Testis (tissue), 2 donors: ENCODE measurements at regions not wholly inside any gene's neighbourhood (a gene's known extent, or its start where the extent isn't known, plus 50 kb on each side); places are given as distances from the start of the nearest gene placed in this dataset.

Experiments used
- DNase-seq: peaks from one replicate; pipeline ENCODE4 v3.0.0-alpha.2; 2019
- H3K27ac ChIP-seq, 2 donors: fragments of 200-600 bp; sonication (generic); one replicate each; pipeline ENCODE4 v1.5.1; 2019
- H3K27me3 ChIP-seq: fragments of 200-600 bp; sonication (generic); one replicate; pipeline ENCODE4 v1.5.1; 2019
- H3K36me3 ChIP-seq: fragments of 200-600 bp; sonication (generic); one replicate; pipeline ENCODE4 v1.5.1; 2017; ENCODE audit warnings: low read depth; ENCODE audit errors: missing control alignments
- H3K4me1 ChIP-seq: fragments of 200-600 bp; sonication (generic); one replicate; pipeline ENCODE4 v1.5.1; 2019
- H3K4me3 ChIP-seq, 2 donors: fragments of 200-600 bp; sonication (generic); one replicate each; pipeline ENCODE4 v1.5.1; 2017 to 2019
- H3K9me3 ChIP-seq: fragments of 200-600 bp; sonication (generic); one replicate; pipeline ENCODE4 v1.5.1; 2017
- POLR2A ChIP-seq: fragments of 450-650 bp; IDR thresholded peaks from one replicate; pipeline ENCODE4 v1.6.1; 2017; ENCODE audit warnings: antibody characterized with exemption, mild to moderate bottlenecking, moderate library complexity
- WGBS, 2 donors: methylation state at CpG; one replicate each; pipeline ENCODE4 v1.1.5; 2018; 5-methylcytosine and 5-hydroxymethylcytosine counted together
- intact Hi-C: fragments of 100-400 bp; cut with DNase I; formaldehyde crosslinking; loops from one replicate; pipeline ENCODE4 v1.15.1; 2023; ENCODE audit warnings: low total_unique reads
- TF ChIP-seq, protein P1 (sequence below), 3 experiments: fragments of 450-650 bp in 2 of 3; fragments of 200-600 bp in 1 of 3; sonication (generic) in 1 of 3; IDR thresholded peaks; one replicate each; pipeline ENCODE4 v1.5.1; 2016 to 2019; ENCODE audit warnings: antibody characterized with exemption in 3 of 3, mild to moderate bottlenecking in 2 of 3, moderate library complexity in 1 of 3

DNA sequence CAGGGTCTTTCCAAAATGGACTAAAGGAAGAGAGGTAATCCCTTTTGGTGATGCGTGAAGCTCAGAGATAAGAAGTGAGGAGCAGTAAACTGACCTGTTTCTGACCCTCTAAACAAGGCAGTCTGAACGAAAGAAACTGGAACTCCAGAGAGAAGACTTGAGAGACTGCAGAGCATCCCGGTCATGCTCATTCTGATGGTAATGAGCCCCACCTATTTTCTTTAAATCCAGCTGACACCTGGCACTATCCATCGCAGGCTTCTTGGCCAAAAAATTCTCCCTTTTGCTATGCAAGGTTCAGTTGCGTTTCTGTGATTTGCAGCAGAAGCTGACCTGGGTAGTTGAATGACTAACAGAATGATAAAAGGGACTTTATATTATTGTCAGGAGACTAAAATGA, 105.9 kb upstream of the KCNK2 start:
- TF ChIP-seq, protein P1, sequence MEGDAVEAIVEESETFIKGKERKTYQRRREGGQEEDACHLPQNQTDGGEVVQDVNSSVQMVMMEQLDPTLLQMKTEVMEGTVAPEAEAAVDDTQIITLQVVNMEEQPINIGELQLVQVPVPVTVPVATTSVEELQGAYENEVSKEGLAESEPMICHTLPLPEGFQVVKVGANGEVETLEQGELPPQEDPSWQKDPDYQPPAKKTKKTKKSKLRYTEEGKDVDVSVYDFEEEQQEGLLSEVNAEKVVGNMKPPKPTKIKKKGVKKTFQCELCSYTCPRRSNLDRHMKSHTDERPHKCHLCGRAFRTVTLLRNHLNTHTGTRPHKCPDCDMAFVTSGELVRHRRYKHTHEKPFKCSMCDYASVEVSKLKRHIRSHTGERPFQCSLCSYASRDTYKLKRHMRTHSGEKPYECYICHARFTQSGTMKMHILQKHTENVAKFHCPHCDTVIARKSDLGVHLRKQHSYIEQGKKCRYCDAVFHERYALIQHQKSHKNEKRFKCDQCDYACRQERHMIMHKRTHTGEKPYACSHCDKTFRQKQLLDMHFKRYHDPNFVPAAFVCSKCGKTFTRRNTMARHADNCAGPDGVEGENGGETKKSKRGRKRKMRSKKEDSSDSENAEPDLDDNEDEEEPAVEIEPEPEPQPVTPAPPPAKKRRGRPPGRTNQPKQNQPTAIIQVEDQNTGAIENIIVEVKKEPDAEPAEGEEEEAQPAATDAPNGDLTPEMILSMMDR (IDR thresholded peaks at IDR 0.05): no peak
- no peaks in the 10 kb centered on the region for H3K9me3 ChIP-seq
- intact Hi-C loops: no loop called here
- H3K4me3 ChIP-seq: no peak overlapping the region
- no peak for DNase-seq
- WGBS, 2 donors: 42 to 46% methylated on average over 5 of the region's 5 CpGs
- no peaks in the 10 kb centered on the region for H3K4me1 ChIP-seq
- H3K27ac ChIP-seq: no peak overlapping the region
- H3K27me3 ChIP-seq: no peaks in the 10 kb centered on the region
- H3K36me3 ChIP-seq: no peaks in the 10 kb centered on the region

GRCh38 chr1:214977110-214977509, 105.4 kb upstream of the KCNK2 start:
- no peak overlapping the region for H3K27ac ChIP-seq

DNA sequence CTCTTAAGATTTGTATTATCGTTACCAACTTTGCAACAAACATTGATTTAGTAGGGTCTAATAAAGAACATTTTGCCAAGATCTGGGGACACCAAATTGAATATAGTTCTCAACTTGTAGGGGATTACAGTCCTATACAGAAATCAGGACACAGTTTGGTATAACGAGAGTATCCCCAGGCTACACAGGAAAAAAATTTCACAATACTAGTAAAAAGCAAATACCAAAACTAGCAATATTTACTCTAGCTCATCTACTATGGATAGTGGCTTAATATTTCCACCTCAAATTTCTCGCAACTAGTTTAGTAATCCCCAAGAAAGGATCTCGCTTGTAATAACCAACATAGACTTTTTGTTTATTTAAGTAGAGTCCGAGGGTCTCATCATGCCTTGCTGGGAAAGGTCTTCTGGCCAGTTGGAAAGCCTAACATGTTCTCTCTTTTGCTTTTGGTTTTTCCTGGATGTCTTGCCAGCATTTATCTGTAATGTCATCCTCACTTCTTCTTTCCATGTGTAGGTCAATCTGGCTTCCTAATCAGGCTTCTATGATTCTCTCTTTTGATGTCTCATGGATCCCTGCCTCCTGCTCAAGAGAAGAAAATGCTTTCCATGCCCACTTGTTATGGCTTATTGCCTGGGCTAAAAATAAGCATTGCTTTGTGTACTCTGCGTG, 104.7 kb upstream of the KCNK2 start:
- DNase-seq: no peak
- Histone ChIP-seq H3K4me1 (no peaks in the 10 kb centered on the region), H3K36me3 (no peaks in the 10 kb centered on the region), H3K27ac (no peak overlapping the region), H3K4me3 (no peak overlapping the region), H3K27me3 (no peaks in the 10 kb centered on the region), H3K9me3 (no peaks in the 10 kb centered on the region)
- intact Hi-C loops: no loop called here
- WGBS, 2 donors: 70 to 83% methylated on average over 6 of the region's 6 CpGs
- TF ChIP-seq POLR2A: no peak
- TF ChIP-seq, protein P1 (IDR thresholded peaks at IDR 0.05): no peak

More at GRCh38 chr1:214977110-214977509, 105.4 kb upstream of the KCNK2 start:
- Histone ChIP-seq H3K36me3 (no peaks in the 10 kb centered on the region), H3K4me1 (no peaks in the 10 kb centered on the region), H3K9me3 (no peaks in the 10 kb centered on the region), H3K27me3 (no peaks in the 10 kb centered on the region), H3K4me3 (no peak overlapping the region)
- no peak for DNase-seq
- 54 to 67% methylated on average over 3 of the region's 3 CpGs for WGBS, 2 donors
- TF ChIP-seq, protein P1 (IDR thresholded peaks at IDR 0.05): no peak
- TF ChIP-seq POLR2A: no peak
- intact Hi-C loops: no loop called here

DNA sequence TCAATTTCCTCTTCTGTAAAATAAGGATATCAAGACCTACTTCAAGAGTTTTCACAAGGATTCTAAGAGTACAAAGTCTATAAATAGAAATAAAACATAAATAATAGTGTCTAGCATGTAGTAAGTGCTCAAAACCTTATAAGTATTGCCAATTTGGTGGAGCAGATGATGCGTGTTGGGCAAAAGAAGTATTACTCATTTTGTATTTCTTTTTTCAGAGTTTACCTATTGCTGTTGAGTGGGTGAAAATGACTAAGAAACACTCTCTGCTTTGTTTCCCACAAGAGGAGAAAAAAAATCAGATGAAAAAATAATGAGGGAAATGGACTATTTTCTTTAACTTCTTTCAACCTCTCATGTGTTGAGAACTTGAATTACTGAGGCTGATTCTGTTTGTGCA, 103.3 kb upstream of the KCNK2 start:
- WGBS, 2 donors: 97 to 100% methylated on average over 1 of the region's 1 CpG
- no peak for DNase-seq
- no peaks in the 10 kb centered on the region for H3K4me1 ChIP-seq
- H3K27ac ChIP-seq: no peak overlapping the region
- H3K36me3 ChIP-seq: no peaks in the 10 kb centered on the region
- H3K9me3 ChIP-seq: no peaks in the 10 kb centered on the region
- intact Hi-C loops: no loop called here
- no peak for TF ChIP-seq POLR2A
- TF ChIP-seq, protein P1 (IDR thresholded peaks at IDR 0.05): no peak
- H3K27me3 ChIP-seq: no peaks in the 10 kb centered on the region
- no peak overlapping the region for H3K4me3 ChIP-seq

- DNase-seq: no peak
- Histone ChIP-seq H3K27ac (no peak overlapping the region), H3K9me3 (no peaks in the 10 kb centered on the region), H3K27me3 (no peaks in the 10 kb centered on the region), H3K4me3 (no peak overlapping the region), H3K4me1 (no peaks in the 10 kb centered on the region), H3K36me3 (no peaks in the 10 kb centered on the region)
- no peak for TF ChIP-seq POLR2A
- TF ChIP-seq, protein P1 (IDR thresholded peaks at IDR 0.05): no peak
- 89 to 92% methylated on average over 7 of the region's 7 CpGs for WGBS, 2 donors
- intact Hi-C loops: no loop called here
Observed at GRCh38 chr1:214980921-214981320, 101.6 kb upstream of the KCNK2 start.
